ENCODE measurements at regions not wholly inside any gene's neighbourhood (a gene's known extent, or its start where the extent isn't known, plus 50 kb on each side); places are given as distances from the start of the nearest gene placed in this dataset.

DNA sequence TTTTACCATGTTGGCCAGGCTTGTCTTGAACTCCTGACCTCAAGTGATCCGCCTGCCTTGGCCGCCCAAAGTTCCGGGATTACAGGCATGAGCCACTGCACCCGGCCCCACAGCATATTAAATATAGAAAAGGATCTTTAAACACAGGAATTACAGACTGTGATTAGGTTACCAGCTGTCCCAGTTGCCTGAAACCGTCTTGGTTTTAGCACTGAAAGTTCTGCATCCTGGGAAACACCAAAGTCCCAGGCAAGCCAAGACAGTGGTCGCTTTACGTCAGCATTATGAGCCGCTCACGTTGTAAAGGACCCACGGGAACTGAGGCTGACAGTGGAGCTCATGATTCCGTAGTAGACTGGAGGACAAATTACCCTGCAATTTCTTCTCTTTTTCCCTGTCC is 69.0 kb upstream of the FAM180A start:
- no peak overlapping the region for H3K4me3 Mint-ChIP-seq
- H3K27me3 Mint-ChIP-seq (ENCODE audit: insufficient read depth, low read depth, poor library complexity) = peaks cover 3% of the 10 kb centered on the region
- Histone ChIP-seq H3K9me2 (ENCODE audit: insufficient read depth) (0 out of 2 replicates have a peak, but pooled peaks cover 8% of the 10 kb centered on the region), H3K4me2 (no peak overlapping the region), H3K4me1 (ENCODE audit: insufficient read depth) (no peaks in the 10 kb centered on the region), H4K20me1 (replicated peaks; ENCODE audit: insufficient read depth) (no peaks in the 10 kb centered on the region), H3K4me3 (no peak overlapping the region), H3F3A (replicated peaks; ENCODE audit: low read depth) (no peaks in the 10 kb centered on the region), H3K27me3 (ENCODE audit: insufficient read depth) (no peaks in the 10 kb centered on the region), H3K27ac (ENCODE audit: low read depth) (no peak overlapping the region), H3K79me2 (replicated peaks; ENCODE audit: insufficient read depth) (no peaks in the 10 kb centered on the region), H2AFZ (no peak overlapping the region), H3K36me3 (ENCODE audit: insufficient read depth) (no peaks in the 10 kb centered on the region)
- no peak overlapping the region for H3K27ac Mint-ChIP-seq
- no peaks in the 10 kb centered on the region for H3K9me3 Mint-ChIP-seq
- DNase-seq (ENCODE audit: low spot score) (no peak), ATAC-seq (no peak)
- no peaks in the 10 kb centered on the region for H3K4me1 Mint-ChIP-seq
- no peaks in the 10 kb centered on the region for H3K36me3 Mint-ChIP-seq (ENCODE audit: low read depth)
- no peak for TF ChIP-seq EZH2 (IDR thresholded peaks at IDR 0.05; ENCODE audit: low read depth, unreplicated experiment)
- TF ChIP-seq ETS1 (IDR thresholded peaks at IDR 0.05) = no peak
- TF ChIP-seq CTCF (conservative IDR thresholded peaks at IDR 0.05; ENCODE audit: low read depth in 2 of 2) = no peak
- no peak for TF ChIP-seq NANOG (IDR thresholded peaks at IDR 0.05; ENCODE audit: borderline replicate concordance)
- TF ChIP-seq POLR2AphosphoS5 (IDR thresholded peaks at IDR 0.05; ENCODE audit: low read depth) = no peak
- TF ChIP-seq ZNF114 (CRISPR knock-in tag; IDR thresholded peaks at IDR 0.05) = no peak
- TF ChIP-seq CREB1 (CRISPR knock-in tag; IDR thresholded peaks at IDR 0.05; ENCODE audit: low read depth) = no peak
- no peak for TF ChIP-seq STAT1 (IDR thresholded peaks at IDR 0.05; ENCODE audit: unreplicated experiment)
- TF ChIP-seq ZNF462 (CRISPR knock-in tag; IDR thresholded peaks at IDR 0.05) = no peak
- no peak for TF ChIP-seq ZNF331 (CRISPR knock-in tag; IDR thresholded peaks at IDR 0.05; ENCODE audit: low read depth)
- TF ChIP-seq EZH2phosphoT487 (IDR thresholded peaks at IDR 0.05; ENCODE audit: unreplicated experiment) = no peak
- no peak for TF ChIP-seq JUNB (IDR thresholded peaks at IDR 0.05; ENCODE audit: unreplicated experiment)
- no peak for TF ChIP-seq REST (IDR thresholded peaks at IDR 0.05; ENCODE audit: unreplicated experiment)

All from GM23338 (cell line).